HAP-1 (cell line): ENCODE measurements at regions not wholly inside any gene's neighbourhood (a gene's known extent, or its start where the extent isn't known, plus 50 kb on each side); places are given as distances from the start of the nearest gene placed in this dataset.

Experiments
- DNase-seq, 2 experiments: peaks; one replicate each; pipeline ENCODE4 v3.0.0-alpha.2; 2016 to 2020; ENCODE audit warnings: low spot score in 2 of 2
- H3K27me3 ChIP-seq: fragments of 250-450 bp; sonication (Bioruptor Pico); 2 replicates; pipeline ENCODE4 v1.5.1; 2020; ENCODE audit warnings: low read depth, mild to moderate bottlenecking, moderate library complexity
- H3K36me3 ChIP-seq: fragments of 250-450 bp; sonication (Bioruptor Pico); replicated peaks from 2 replicates; pipeline ENCODE4 v1.5.1; 2020; ENCODE audit warnings: mild to moderate bottlenecking
- H3K4me1 ChIP-seq: fragments of 250-450 bp; sonication (Bioruptor Pico); 2 replicates; pipeline ENCODE4 v1.5.1; 2020; ENCODE audit warnings: mild to moderate bottlenecking
- H3K4me3 ChIP-seq: fragments of 250-450 bp; sonication (Bioruptor Pico); 2 replicates; pipeline ENCODE4 v1.5.1; 2020; ENCODE audit warnings: mild to moderate bottlenecking, moderate library complexity
- H3K9me3 ChIP-seq: fragments of 250-450 bp; sonication (Bioruptor Pico); 2 replicates; pipeline ENCODE4 v1.5.1; 2020; ENCODE audit warnings: mild to moderate bottlenecking, moderate library complexity
- in situ Hi-C: fragments of 300-500 bp; cut with MboI; formaldehyde crosslinking; loops from 3 replicates; pipeline ENCODE4 v1.14.3; 2020; ENCODE audit warnings: low sequenced_read_pairs, inconsistent platforms, mixed read lengths

GRCh38 chr3:83035704-83036010 lies 1274.2 kb upstream of the GBE1 start:
- no peaks in the 10 kb centered on the region for H3K9me3 ChIP-seq
- in situ Hi-C loops, result no loop called here

GRCh38 chr3:83034806-83035703 lies 1273.6 kb upstream of the GBE1 start:
- Histone ChIP-seq H3K4me1 (no peaks in the 10 kb centered on the region), H3K4me3 (no peak overlapping the region), H3K36me3 (no peaks in the 10 kb centered on the region), H3K27me3 (no peaks in the 10 kb centered on the region), H3K9me3 (no peaks in the 10 kb centered on the region)
- in situ Hi-C loops, result no loop called here
- DNase-seq, result no peak

More at GRCh38 chr3:83035704-83036010, 1274.2 kb upstream of the GBE1 start:
- Histone ChIP-seq H3K36me3 (no peaks in the 10 kb centered on the region), H3K4me1 (no peaks in the 10 kb centered on the region), H3K27me3 (no peaks in the 10 kb centered on the region), H3K4me3 (no peak overlapping the region)
- no peak for DNase-seq

GRCh38 chr3:83033133-83033532 lies 1271.7 kb upstream of the GBE1 start:
- Histone ChIP-seq H3K9me3 (no peaks in the 10 kb centered on the region), H3K27me3 (no peaks in the 10 kb centered on the region), H3K4me3 (no peak overlapping the region), H3K36me3 (no peaks in the 10 kb centered on the region), H3K4me1 (no peaks in the 10 kb centered on the region)
- in situ Hi-C loops, result no loop called here
- DNase-seq, result no peak

- no peaks in the 10 kb centered on the region for H3K9me3 ChIP-seq
- no peaks in the 10 kb centered on the region for H3K27me3 ChIP-seq
- DNase-seq, result no peak
- no peaks in the 10 kb centered on the region for H3K36me3 ChIP-seq
- no peaks in the 10 kb centered on the region for H3K4me1 ChIP-seq
- H3K4me3 ChIP-seq, result no peak overlapping the region
- in situ Hi-C loops, result no loop called here
Observed at GRCh38 chr3:83023086-83023485, 1261.6 kb upstream of the GBE1 start.

DNA sequence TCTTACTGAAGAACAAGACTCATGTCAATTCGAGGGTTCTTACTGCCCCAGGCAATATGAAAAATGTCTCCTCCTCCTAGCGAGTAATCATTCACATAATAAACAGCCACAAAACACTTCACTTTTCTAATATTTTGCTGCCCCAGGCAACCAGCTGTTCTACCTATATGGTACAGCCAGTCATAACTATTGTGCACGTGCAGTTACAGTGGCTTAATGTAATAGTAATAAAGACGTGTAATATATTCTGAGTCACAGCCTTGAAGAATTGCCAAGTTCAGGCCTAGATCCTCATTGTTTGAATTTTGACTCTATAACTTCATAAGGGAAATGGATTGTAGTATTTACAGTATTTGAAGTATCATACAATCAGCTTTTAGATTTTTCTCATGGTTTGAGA lies 1250.0 kb upstream of the GBE1 start:
- DNase-seq, result no peak

DNA sequence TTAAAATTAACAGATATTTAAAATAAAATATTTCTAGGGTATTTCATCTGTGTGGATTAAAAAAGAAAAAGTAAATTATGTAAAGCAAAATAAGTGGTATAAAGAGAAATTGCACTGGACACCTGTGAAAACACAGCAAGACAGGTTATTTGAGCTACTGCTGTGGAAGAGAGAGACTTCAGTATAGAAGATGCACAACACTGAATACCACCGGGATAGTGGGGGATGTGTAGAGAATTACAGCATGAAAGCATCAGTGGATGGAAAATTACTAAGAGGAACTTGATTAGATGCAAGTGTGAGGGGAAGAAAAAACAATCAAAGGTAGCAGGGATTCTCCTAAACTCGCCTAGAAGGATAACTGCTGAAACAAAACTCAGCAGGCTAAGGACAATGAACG lies 1242.5 kb upstream of the GBE1 start:
- no peaks in the 10 kb centered on the region for H3K27me3 ChIP-seq
- H3K9me3 ChIP-seq, result no peaks in the 10 kb centered on the region
- no peak for DNase-seq
- in situ Hi-C loops, result no loop called here
- H3K36me3 ChIP-seq, result no peaks in the 10 kb centered on the region
- no peaks in the 10 kb centered on the region for H3K4me1 ChIP-seq
- H3K4me3 ChIP-seq, result no peak overlapping the region

More for the DNA sequence above, 1250.0 kb upstream of the GBE1 start:
- no peaks in the 10 kb centered on the region for H3K27me3 ChIP-seq
- H3K4me1 ChIP-seq, result no peaks in the 10 kb centered on the region
- H3K36me3 ChIP-seq, result no peaks in the 10 kb centered on the region
- in situ Hi-C loops, result no loop called here
- H3K4me3 ChIP-seq, result no peak overlapping the region
- no peaks in the 10 kb centered on the region for H3K9me3 ChIP-seq

GRCh38 chr3:83002869-83003445 lies 1241.5 kb upstream of the GBE1 start:
- no peaks in the 10 kb centered on the region for H3K36me3 ChIP-seq
- H3K27me3 ChIP-seq, result no peaks in the 10 kb centered on the region
- no peaks in the 10 kb centered on the region for H3K9me3 ChIP-seq
- no peaks in the 10 kb centered on the region for H3K4me1 ChIP-seq
- no peak overlapping the region for H3K4me3 ChIP-seq
- no peak for DNase-seq
- in situ Hi-C loops, result no loop called here

DNA sequence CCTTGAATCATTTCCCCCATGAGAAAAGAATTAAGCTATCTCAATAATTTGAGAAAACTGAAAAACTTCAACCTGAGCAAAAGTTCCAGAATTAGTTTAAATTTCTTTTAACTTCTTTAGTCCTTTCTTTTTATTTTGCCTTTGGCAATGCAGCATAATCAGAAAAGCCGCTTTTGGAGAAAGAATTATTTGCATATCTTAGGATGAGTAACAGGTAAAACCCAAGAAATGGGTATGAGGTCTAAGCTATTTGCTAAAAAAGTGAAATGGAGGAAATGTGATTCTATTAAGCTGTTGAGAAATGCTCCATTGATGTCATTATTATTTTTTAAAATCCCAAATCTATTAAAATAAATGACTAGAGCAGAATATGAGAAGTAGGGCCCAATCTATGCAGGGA lies 1238.3 kb upstream of the GBE1 start:
- no peak overlapping the region for H3K4me3 ChIP-seq
- no peaks in the 10 kb centered on the region for H3K27me3 ChIP-seq
- no peaks in the 10 kb centered on the region for H3K36me3 ChIP-seq
- H3K4me1 ChIP-seq, result no peaks in the 10 kb centered on the region
- no peaks in the 10 kb centered on the region for H3K9me3 ChIP-seq
- in situ Hi-C loops, result no loop called here
- DNase-seq, result no peak

- Histone ChIP-seq H3K27me3 (no peaks in the 10 kb centered on the region), H3K4me1 (no peaks in the 10 kb centered on the region), H3K36me3 (no peaks in the 10 kb centered on the region), H3K4me3 (no peak overlapping the region), H3K9me3 (no peaks in the 10 kb centered on the region)
- no peak for DNase-seq
- in situ Hi-C loops, result no loop called here
Observed at GRCh38 chr3:82978368-82978767, 1216.9 kb upstream of the GBE1 start.

DNA sequence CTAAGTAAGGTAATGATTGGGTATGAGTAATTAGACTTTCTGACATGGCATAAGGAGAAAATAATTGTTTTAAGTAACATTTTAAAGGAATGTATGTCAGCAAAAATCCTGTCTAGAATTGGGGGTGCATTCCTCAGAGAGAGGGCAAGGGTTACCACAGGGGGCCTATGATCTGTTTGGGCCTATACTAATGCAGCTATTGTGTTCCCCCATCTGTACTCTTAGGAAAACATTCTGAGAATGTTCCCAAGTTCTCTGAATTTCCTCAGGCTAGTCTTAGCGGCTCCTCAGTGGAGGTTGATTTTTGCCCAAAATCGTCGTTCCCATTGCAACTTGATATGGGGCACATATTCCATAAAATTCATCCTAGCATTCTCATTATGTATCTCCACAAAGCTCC lies 1216.4 kb upstream of the GBE1 start:
- no peak for DNase-seq
- in situ Hi-C loops, result no loop called here
- Histone ChIP-seq H3K4me3 (no peak overlapping the region), H3K36me3 (no peaks in the 10 kb centered on the region), H3K27me3 (no peaks in the 10 kb centered on the region), H3K4me1 (no peaks in the 10 kb centered on the region), H3K9me3 (no peaks in the 10 kb centered on the region)

- H3K4me1 ChIP-seq, result no peaks in the 10 kb centered on the region
- H3K9me3 ChIP-seq, result no peaks in the 10 kb centered on the region
- in situ Hi-C loops, result no loop called here
- no peaks in the 10 kb centered on the region for H3K27me3 ChIP-seq
- H3K36me3 ChIP-seq, result no peaks in the 10 kb centered on the region
- DNase-seq, result no peak
- no peak overlapping the region for H3K4me3 ChIP-seq
Observed at GRCh38 chr3:82973791-82974190, 1212.3 kb upstream of the GBE1 start.

- H3K4me1 ChIP-seq, result no peaks in the 10 kb centered on the region
- H3K36me3 ChIP-seq, result no peaks in the 10 kb centered on the region
- no peaks in the 10 kb centered on the region for H3K9me3 ChIP-seq
- H3K27me3 ChIP-seq, result no peaks in the 10 kb centered on the region
- no peak overlapping the region for H3K4me3 ChIP-seq
- in situ Hi-C loops, result no loop called here
- DNase-seq, result no peak
Observed at GRCh38 chr3:82960379-82960778, 1198.9 kb upstream of the GBE1 start.

- Histone ChIP-seq H3K9me3 (no peaks in the 10 kb centered on the region), H3K4me1 (no peaks in the 10 kb centered on the region), H3K36me3 (no peaks in the 10 kb centered on the region), H3K27me3 (no peaks in the 10 kb centered on the region), H3K4me3 (no peak overlapping the region)
- DNase-seq, result no peak
- in situ Hi-C loops, result no loop called here
Observed at GRCh38 chr3:82957696-82958095, 1196.3 kb upstream of the GBE1 start.

DNA sequence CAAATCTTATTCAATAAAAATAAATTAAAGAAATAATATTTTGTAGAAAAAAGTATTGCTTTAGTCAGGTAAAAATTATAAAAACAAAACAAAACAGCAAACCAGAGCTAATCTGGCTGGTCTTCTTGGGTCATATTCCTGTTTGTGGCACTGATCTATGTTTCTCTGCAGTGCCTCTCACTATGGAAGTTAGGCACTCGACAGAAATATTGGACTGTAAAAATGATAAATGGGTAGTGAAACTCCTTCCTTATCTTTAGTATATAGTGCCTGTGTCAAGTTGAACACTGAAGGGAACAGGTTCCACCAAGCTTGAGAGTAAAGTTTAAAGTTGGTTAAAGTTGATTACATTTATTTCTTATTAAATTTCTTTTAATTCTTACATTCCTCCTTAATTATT lies 1195.6 kb upstream of the GBE1 start:
- in situ Hi-C loops, result no loop called here
- DNase-seq, result no peak

More for the DNA sequence above, 1195.6 kb upstream of the GBE1 start:
- Histone ChIP-seq H3K27me3 (no peaks in the 10 kb centered on the region), H3K4me1 (no peaks in the 10 kb centered on the region), H3K4me3 (no peak overlapping the region), H3K9me3 (no peaks in the 10 kb centered on the region), H3K36me3 (no peaks in the 10 kb centered on the region)
